MM.1S (cell line): ENCODE measurements at regions not wholly inside any gene's neighbourhood (a gene's known extent, or its start where the extent isn't known, plus 50 kb on each side); places are given as distances from the start of the nearest gene placed in this dataset.

ENCODE experiments used
- EZH2 ChIP-seq: fragments of 300-600 bp; sonication (generic); optimal IDR thresholded peaks from 2 replicates; pipeline ENCODE3; 2017; ENCODE audit warnings: low read depth, mild to moderate bottlenecking, antibody characterized with exemption, low read length, mixed read lengths
- EZH2phosphoT487 ChIP-seq: fragments of 300-600 bp; sonication (generic); IDR thresholded peaks from 2 replicates; pipeline ENCODE4 v1.6.1; 2018; ENCODE audit warnings: antibody characterized with exemption, low read length

- TF ChIP-seq EZH2phosphoT487 (no peak), EZH2 (no peak)
Measured at GRCh38 chr2:123127236-123127635, 897.9 kb upstream of the CNTNAP5 start.
